PC-3 (cell line): ENCODE measurements at regions not wholly inside any gene's neighbourhood (a gene's known extent, or its start where the extent isn't known, plus 50 kb on each side); places are given as distances from the start of the nearest gene placed in this dataset.

ENCODE experiments used
- CTCF ChIP-seq: fragments of 300-600 bp; sonication (generic); conservative IDR thresholded peaks from 2 replicates; pipeline ENCODE4 v1.5.1; 2017; ENCODE audit warnings: antibody characterized with exemption, low read depth, mild to moderate bottlenecking, low read length
- EZH2 ChIP-seq: fragments of 300-600 bp; sonication (generic); IDR thresholded peaks from one replicate; pipeline ENCODE4 v1.6.1; 2017; ENCODE audit warnings: antibody characterized with exemption, mild to moderate bottlenecking, low read length; ENCODE audit not compliant: unreplicated experiment

- TF ChIP-seq CTCF (no peak), EZH2 (no peak)
These were observed 337.7 kb upstream of the AGTR1 start for GRCh38 chr3:148360051-148360450.
